H1 (cell line): ENCODE measurements at regions not wholly inside any gene's neighbourhood (a gene's known extent, or its start where the extent isn't known, plus 50 kb on each side); places are given as distances from the start of the nearest gene placed in this dataset.

Experiments
- CTCF ChIA-PET: fragments of 300-600 bp; sonication (Branson Sonifier 250); formaldehyde crosslinking; loops from one replicate; lab custom pipeline; 2021; ENCODE audit not compliant: partially characterized antibody; lab: Charles Lee
- POLR2A ChIA-PET: fragments of 300-600 bp; sonication (Branson Sonifier 250); formaldehyde crosslinking; loops from one replicate; lab custom pipeline; 2021; ENCODE audit warnings: inconsistent platforms; ENCODE audit not compliant: partially characterized antibody; lab: Charles Lee
- DNase-seq, 2 experiments: peaks; one replicate each; pipeline versions ENCODE4 v3.0.0 to v3.0.0-alpha.2; 2010 to 2022; ENCODE audit warnings: low spot score in 2 of 2, low read depth in 1 of 2, mixed read lengths in 1 of 2
- FAIRE-seq: peaks from 2 replicates; lab custom pipeline; 2011; peaks lifted over from hg19 to GRCh38; lab: Jason Lieb, UNC
- H2AFZ ChIP-seq: 2 replicates; pipeline ENCODE4 v1.8.1; 2012; ENCODE audit warnings: low read length, inconsistent platforms
- H2AK5ac ChIP-seq: 2 replicates; pipeline ENCODE4 v1.6.1; 2013; ENCODE audit warnings: low read depth, low read length
- H2BK120ac ChIP-seq: replicated peaks from 2 replicates; pipeline ENCODE3; 2013; ENCODE audit warnings: low read depth, low read length, inconsistent platforms
- H2BK12ac ChIP-seq: 2 replicates; pipeline ENCODE4 v1.6.1; 2013; ENCODE audit warnings: low read depth, low read length
- H2BK15ac ChIP-seq: 2 replicates; pipeline ENCODE4 v1.6.1; 2013; ENCODE audit warnings: low read length
- H2BK20ac ChIP-seq: 2 replicates; pipeline ENCODE4 v1.6.1; 2013; ENCODE audit warnings: low read length
- H2BK5ac ChIP-seq: 2 replicates; pipeline ENCODE4 v1.6.1; 2013; ENCODE audit warnings: low read depth, low read length
- H3K14ac ChIP-seq: 2 replicates; pipeline ENCODE4 v1.6.1; 2013; ENCODE audit warnings: inconsistent platforms; ENCODE audit not compliant: insufficient read length
- H3K18ac ChIP-seq: 2 replicates; pipeline ENCODE4 v1.6.1; 2013; ENCODE audit warnings: low read length; ENCODE audit errors: extremely low read depth
- H3K23ac ChIP-seq: 2 replicates; pipeline ENCODE4 v1.6.1; 2013; ENCODE audit warnings: inconsistent platforms; ENCODE audit not compliant: insufficient read length
- H3K23me2 ChIP-seq: 2 replicates; pipeline ENCODE4 v1.6.1; 2013; ENCODE audit warnings: low read depth, low read length
- H3K27ac ChIP-seq: 2 replicates; pipeline ENCODE4 v1.6.1; 2011; ENCODE audit warnings: low read depth, low read length, inconsistent platforms
- H3K27me3 ChIP-seq, 4 experiments: replicated peaks in 1 of 4; 1 replicate in 1 of 4; 2 replicates in 3 of 4; pipeline versions ENCODE4 v1.6.1 to v1.8.1; 2011 to 2013; ENCODE audit warnings: low read length in 3 of 4, mild to moderate bottlenecking in 3 of 4, inconsistent platforms in 2 of 4, mixed read lengths in 2 of 4, moderate library complexity in 1 of 4; ENCODE audit not compliant: control insufficient read depth in 3 of 4, insufficient read depth in 3 of 4; ENCODE audit errors: extremely low read depth in 1 of 4
- H3K36me3 ChIP-seq, 4 experiments: 2 replicates each; pipeline versions ENCODE4 v1.6.1 to v1.8.1; 2011 to 2013; ENCODE audit warnings: mild to moderate bottlenecking in 4 of 4, low read length in 3 of 4, moderate library complexity in 2 of 4, control low read depth in 1 of 4, inconsistent platforms in 1 of 4; ENCODE audit not compliant: insufficient read depth in 4 of 4, control insufficient read depth in 2 of 4
- H3K4ac ChIP-seq: replicated peaks from 2 replicates; pipeline ENCODE3; 2013; ENCODE audit warnings: low read length, low read depth, mixed read lengths, inconsistent platforms; ENCODE audit not compliant: insufficient read length
- H3K4me1 ChIP-seq, 4 experiments: replicated peaks in 1 of 4; 1 replicate in 1 of 4; 2 replicates in 3 of 4; pipeline versions ENCODE4 v1.6.1 to v1.8.1; 2011 to 2013; ENCODE audit warnings: low read length in 3 of 4, inconsistent platforms in 2 of 4, mixed read lengths in 1 of 4; ENCODE audit not compliant: insufficient read depth in 4 of 4, control insufficient read depth in 3 of 4
- H3K4me2 ChIP-seq, 2 experiments: 2 replicates each; pipeline versions ENCODE4 v1.6.1 to v1.8.1; 2011 to 2013; ENCODE audit warnings: low read depth in 2 of 2, low read length in 2 of 2, control low read depth in 1 of 2, inconsistent platforms in 1 of 2, mild to moderate bottlenecking in 1 of 2; ENCODE audit not compliant: insufficient read depth in 1 of 2
- H3K4me3 ChIP-seq, 4 experiments: fragments of 200-600, 300-600 bp in 1 of 4; sonication (generic), shearing (Covaris generic), sonication (Bioruptor Twin) in 1 of 4; 2 replicates each; pipeline versions ENCODE4 v1.5.1 to v1.8.1; 2011 to 2016; ENCODE audit warnings: low read length in 4 of 4, low read depth in 3 of 4, control low read depth in 2 of 4, inconsistent platforms in 2 of 4, mild to moderate bottlenecking in 2 of 4, mixed read lengths in 1 of 4, moderate library complexity in 1 of 4; ENCODE audit not compliant: insufficient read depth in 2 of 4; ENCODE audit errors: extremely low read depth in 1 of 4
- H3K56ac ChIP-seq: replicated peaks from 2 replicates; pipeline ENCODE3; 2013; ENCODE audit warnings: low read depth, mild to moderate bottlenecking, mixed read lengths, low read length, inconsistent platforms; ENCODE audit not compliant: insufficient read length
- H3K79me1 ChIP-seq: 2 replicates; pipeline ENCODE4 v1.6.1; 2013; ENCODE audit warnings: low read depth, low read length, control low read depth
- H3K79me2 ChIP-seq, 2 experiments: 2 replicates each; pipeline versions ENCODE4 v1.6.1 to v1.8.1; 2012 to 2013; ENCODE audit warnings: low read length in 2 of 2, mild to moderate bottlenecking in 2 of 2, inconsistent platforms in 1 of 2; ENCODE audit not compliant: insufficient read depth in 2 of 2, control insufficient read depth in 1 of 2
- H3K9ac ChIP-seq, 4 experiments: replicated peaks in 1 of 4; 1 replicate in 1 of 4; 2 replicates in 3 of 4; pipeline versions ENCODE4 v1.6.1 to v1.8.1; 2011 to 2013; ENCODE audit warnings: low read depth in 3 of 4, low read length in 3 of 4, control low read depth in 2 of 4, mild to moderate bottlenecking in 2 of 4, moderate library complexity in 2 of 4, inconsistent platforms in 1 of 4; ENCODE audit errors: extremely low read depth in 1 of 4
- H3K9me3 ChIP-seq, 2 experiments: 2 replicates each; pipeline versions ENCODE4 v1.6.1 to v1.8.1; 2012 to 2013; ENCODE audit warnings: mild to moderate bottlenecking in 2 of 2, moderate library complexity in 2 of 2, control low read depth in 1 of 2, inconsistent platforms in 1 of 2, low read depth in 1 of 2, low read length in 1 of 2, mixed read lengths in 1 of 2; ENCODE audit not compliant: insufficient read depth in 2 of 2
- H4K20me1 ChIP-seq, 2 experiments: replicated peaks in 1 of 2; 2 replicates each; pipeline versions ENCODE3 to v1.8.1; 2011 to 2013; ENCODE audit warnings: inconsistent platforms in 2 of 2, low read length in 2 of 2, mild to moderate bottlenecking in 1 of 2; ENCODE audit not compliant: insufficient read depth in 2 of 2, control insufficient read depth in 1 of 2
- H4K5ac ChIP-seq: 2 replicates; pipeline ENCODE4 v1.6.1; 2013; ENCODE audit warnings: low read length, low read depth, mixed read lengths, inconsistent platforms; ENCODE audit not compliant: insufficient read length
- H4K8ac ChIP-seq: 2 replicates; pipeline ENCODE4 v1.8.0; 2013; ENCODE audit warnings: mild to moderate bottlenecking, moderate library complexity, low read length, inconsistent platforms; ENCODE audit not compliant: insufficient read depth; ENCODE audit errors: extremely low read depth
- H4K91ac ChIP-seq: replicated peaks from 2 replicates; pipeline ENCODE3; 2013; ENCODE audit warnings: low read length, mixed read lengths, inconsistent platforms; ENCODE audit not compliant: insufficient read length
- TEAD4 ChIP-seq: IDR thresholded peaks from 2 replicates; pipeline ENCODE4 v1.6.1; 2012; ENCODE audit warnings: low read depth, low read length, inconsistent platforms, mixed read lengths
- WGBS, 2 experiments: shearing (Covaris generic) in 1 of 2; methylation state at CpG; one replicate each; pipeline versions ENCODE4 v1.1.6 to v1.1.7; 2013 to 2015; ENCODE audit warnings: low lambda C conversion rate in 2 of 2, mixed read lengths in 2 of 2, inconsistent platforms in 1 of 2, low coverage in 1 of 2, missing lambda C conversion rate in 1 of 2; ENCODE audit not compliant: insufficient replicate concordance in 2 of 2, insufficient coverage in 1 of 2, insufficient read length in 1 of 2; ENCODE audit errors: extremely low coverage in 1 of 2, missing lambda C conversion rate in 1 of 2; 5-methylcytosine and 5-hydroxymethylcytosine counted together

DNA sequence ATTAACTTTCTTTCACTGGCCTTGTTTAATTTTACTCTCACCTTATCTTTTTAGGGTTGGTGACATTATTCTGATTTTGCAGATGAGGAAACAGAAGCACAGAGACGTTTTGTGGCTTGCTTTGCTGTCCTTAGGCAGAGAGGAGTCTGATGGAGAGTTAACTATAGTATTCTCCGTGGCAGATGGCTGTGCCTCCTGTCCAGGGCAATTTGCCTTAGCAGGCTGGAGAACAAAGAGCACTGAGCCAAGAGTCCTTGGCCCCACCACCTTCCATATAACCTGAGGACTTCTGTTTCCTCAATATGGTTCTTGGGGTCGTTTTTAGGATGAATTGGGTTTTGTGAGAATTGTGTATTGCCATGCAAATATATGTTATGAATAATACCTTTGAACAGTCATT lies 71.4 kb upstream of the BACH2 start:
- no peaks in the 10 kb centered on the region for H3K79me1 ChIP-seq
- no peak overlapping the region for H4K8ac ChIP-seq
- WGBS, 2 experiments = 75% methylated on average over 3 of the region's 3 CpGs; no CpG with 5 or more reads in 1 of the 2 experiments
- peaks cover 1 to 15% (median 6%) of the 10 kb centered on the region in 4 experiments; a peak in 6 of 7 replicates for H3K4me1 ChIP-seq
- H2BK15ac ChIP-seq = no peak overlapping the region
- H3K27ac ChIP-seq = no peak overlapping the region
- no peak overlapping the region for H4K91ac ChIP-seq
- no peaks in the 10 kb centered on the region for H3K23me2 ChIP-seq
- no peaks in the 10 kb centered on the region for H3K9me3 ChIP-seq
- H3K23ac ChIP-seq = no peak overlapping the region
- no peaks in the 10 kb centered on the region for H4K20me1 ChIP-seq
- no peaks in the 10 kb centered on the region for H3K79me2 ChIP-seq
- H3K4ac ChIP-seq = no peak overlapping the region
- H3K4me3 ChIP-seq = no peak overlapping the region
- 0 out of 2 replicates have a peak overlapping the region, but pooled peaks have one; percentile 18 for H2BK5ac ChIP-seq
- no peak overlapping the region for H2AFZ ChIP-seq
- DNase-seq (no peak), FAIRE-seq (no peak)
- no peak overlapping the region for H2BK120ac ChIP-seq
- no peak overlapping the region for H3K56ac ChIP-seq
- H3K9ac ChIP-seq = no peak overlapping the region
- no peak overlapping the region for H2AK5ac ChIP-seq
- H3K4me2 ChIP-seq = no peak overlapping the region
- no peak overlapping the region for H3K14ac ChIP-seq
- H3K18ac ChIP-seq = no peak overlapping the region
- ChIA-PET CTCF (interaction anchor here (0.8 to 1.5 kb wide), 4 partner anchors 25 to 108 kb away, joined by 3 to 5 read pairs (median 4); no protein-coding TSS in a partner anchor), POLR2A (interaction anchor here (0.8 to 1.2 kb wide), 2 partner anchors 57 to 69 kb away, joined by 3 read pairs; no protein-coding TSS in a partner anchor)
- H3K27me3 ChIP-seq = no peaks in the 10 kb centered on the region
- TF ChIP-seq TEAD4 = no peak
- H2BK12ac ChIP-seq = no peak overlapping the region; the same call in 1 of the 2 replicates
- no peak overlapping the region for H4K5ac ChIP-seq
- no peak overlapping the region; the same call in 1 of the 2 replicates for H2BK20ac ChIP-seq
- no peaks in the 10 kb centered on the region for H3K36me3 ChIP-seq
